ENCODE measurements at regions not wholly inside any gene's neighbourhood (a gene's known extent, or its start where the extent isn't known, plus 50 kb on each side); places are given as distances from the start of the nearest gene placed in this dataset.
"Not testable (repeated sequence)": the region's sequence is repeated elsewhere in the genome, so short reads cannot be mapped to it uniquely, and the experiment has no call there.

GRCh38 chr9:106779796-106780195 is 83.2 kb upstream of the ZNF462 start:
- H3K27ac Mint-ChIP-seq (ENCODE audit: unreplicated experiment), result no peak overlapping the region
- H3K4me3 Mint-ChIP-seq (ENCODE audit: unreplicated experiment), result no peak overlapping the region
- TF ChIP-seq CTCF (IDR thresholded peaks at IDR 0.05), result no peak

GRCh38 chr9:106783121-106783520 is 79.8 kb upstream of the ZNF462 start:
- Mint-ChIP-seq H3K4me3 (ENCODE audit: unreplicated experiment) (no peak overlapping the region), H3K9me3 (ENCODE audit: unreplicated experiment) (no peaks in the 10 kb centered on the region), H3K4me1 (ENCODE audit: unreplicated experiment) (no peaks in the 10 kb centered on the region), H3K27me3 (ENCODE audit: unreplicated experiment) (no peaks in the 10 kb centered on the region), H3K27ac (ENCODE audit: unreplicated experiment) (no peak overlapping the region), H3K36me3 (ENCODE audit: unreplicated experiment) (no peaks in the 10 kb centered on the region)
- no peak for DNase-seq (ENCODE audit: extremely low spot score, unreplicated experiment)
- no peak for TF ChIP-seq CTCF (IDR thresholded peaks at IDR 0.05)

More at GRCh38 chr9:106779796-106780195, 83.2 kb upstream of the ZNF462 start:
- Mint-ChIP-seq H3K27me3 (ENCODE audit: unreplicated experiment) (no peaks in the 10 kb centered on the region), H3K9me3 (ENCODE audit: unreplicated experiment) (no peaks in the 10 kb centered on the region), H3K36me3 (ENCODE audit: unreplicated experiment) (no peaks in the 10 kb centered on the region), H3K4me1 (ENCODE audit: unreplicated experiment) (no peaks in the 10 kb centered on the region)
- DNase-seq (ENCODE audit: extremely low spot score, unreplicated experiment), result no peak

- Mint-ChIP-seq H3K36me3 (ENCODE audit: unreplicated experiment) (no peaks in the 10 kb centered on the region), H3K4me3 (ENCODE audit: unreplicated experiment) (no peak overlapping the region), H3K9me3 (ENCODE audit: unreplicated experiment) (no peaks in the 10 kb centered on the region), H3K27me3 (ENCODE audit: unreplicated experiment) (no peaks in the 10 kb centered on the region), H3K4me1 (ENCODE audit: unreplicated experiment) (no peaks in the 10 kb centered on the region), H3K27ac (ENCODE audit: unreplicated experiment) (no peak overlapping the region)
- no peak for TF ChIP-seq CTCF (IDR thresholded peaks at IDR 0.05)
- no peak for DNase-seq (ENCODE audit: extremely low spot score, unreplicated experiment)
These were observed 78.9 kb upstream of the ZNF462 start for GRCh38 chr9:106784076-106784475.

GRCh38 chr9:106785200-106785599 is 77.8 kb upstream of the ZNF462 start:
- TF ChIP-seq CTCF (IDR thresholded peaks at IDR 0.05), result no peak
- Mint-ChIP-seq H3K4me3 (ENCODE audit: unreplicated experiment) (no peak overlapping the region), H3K9me3 (ENCODE audit: unreplicated experiment) (no peaks in the 10 kb centered on the region), H3K27me3 (ENCODE audit: unreplicated experiment) (no peaks in the 10 kb centered on the region), H3K27ac (ENCODE audit: unreplicated experiment) (no peak overlapping the region), H3K36me3 (ENCODE audit: unreplicated experiment) (no peaks in the 10 kb centered on the region), H3K4me1 (ENCODE audit: unreplicated experiment) (no peaks in the 10 kb centered on the region)
- DNase-seq (ENCODE audit: extremely low spot score, unreplicated experiment), result no peak

GRCh38 chr9:106788021-106788420 is 74.9 kb upstream of the ZNF462 start:
- not testable (repeated sequence) for H3K27ac Mint-ChIP-seq (ENCODE audit: unreplicated experiment); DNase-seq (ENCODE audit: extremely low spot score, unreplicated experiment); H3K4me1 Mint-ChIP-seq (ENCODE audit: unreplicated experiment); H3K4me3 Mint-ChIP-seq (ENCODE audit: unreplicated experiment); H3K27me3 Mint-ChIP-seq (ENCODE audit: unreplicated experiment); H3K36me3 Mint-ChIP-seq (ENCODE audit: unreplicated experiment); H3K9me3 Mint-ChIP-seq (ENCODE audit: unreplicated experiment)

- Mint-ChIP-seq H3K36me3 (ENCODE audit: unreplicated experiment) (no peaks in the 10 kb centered on the region), H3K4me3 (ENCODE audit: unreplicated experiment) (no peak overlapping the region), H3K27ac (ENCODE audit: unreplicated experiment) (no peak overlapping the region), H3K9me3 (ENCODE audit: unreplicated experiment) (peaks cover 3% of the 10 kb centered on the region), H3K4me1 (ENCODE audit: unreplicated experiment) (peaks cover 43% of the 10 kb centered on the region), H3K27me3 (ENCODE audit: unreplicated experiment) (no peaks in the 10 kb centered on the region)
- TF ChIP-seq CTCF (IDR thresholded peaks at IDR 0.05), result no peak
- DNase-seq (ENCODE audit: extremely low spot score, unreplicated experiment), result no peak
These were observed 67.9 kb upstream of the ZNF462 start for GRCh38 chr9:106795031-106795430.

Data from osteocyte (in vitro differentiated cells).